AG04449 (cell line): ENCODE measurements at regions not wholly inside any gene's neighbourhood (a gene's known extent, or its start where the extent isn't known, plus 50 kb on each side); places are given as distances from the start of the nearest gene placed in this dataset.
"Not testable (repeated sequence)": the region's sequence is repeated elsewhere in the genome, so short reads cannot be mapped to it uniquely, and the experiment has no call there.

ENCODE experiments used
- CTCF ChIA-PET: fragments of 350-600 bp; formaldehyde crosslinking; extraction: SDS; loops from one replicate; lab custom pipeline; 2021; ENCODE audit warnings: antibody characterized with exemption; lab: Yijun Ruan, JAX
- POLR2A ChIA-PET: fragments of 400-600, 350-600 bp; formaldehyde crosslinking; extraction: SDS; loops from one replicate; lab custom pipeline; 2020; ENCODE audit warnings: antibody characterized with exemption, inconsistent platforms; lab: Yijun Ruan, JAX
- DNase-seq: peaks from one replicate; pipeline ENCODE4 v3.0.0-alpha.2; 2010; ENCODE audit warnings: low read depth, low spot score
- H3K4me3 ChIP-seq: 2 replicates; pipeline ENCODE4 v1.5.1; 2011; ENCODE audit warnings: low read depth, mild to moderate bottlenecking, control low read depth, low read length
- CTCF ChIP-seq: IDR thresholded peaks from one replicate; pipeline ENCODE4 v1.5.1; 2011; ENCODE audit warnings: mild to moderate bottlenecking, moderate library complexity, low read length, control low read depth, inconsistent platforms; ENCODE audit not compliant: insufficient read depth; ENCODE audit errors: missing control alignments

GRCh38 chr4:171521726-171522125 lies 291.5 kb upstream of the GALNTL6 start:
- no peak overlapping the region for H3K4me3 ChIP-seq
- DNase-seq = no peak
- ChIA-PET POLR2A (no interaction called here), CTCF (no interaction called here)
- TF ChIP-seq CTCF = no peak

- no peak for DNase-seq
- no peak for TF ChIP-seq CTCF
- ChIA-PET POLR2A (no interaction called here), CTCF (no interaction called here)
- no peak overlapping the region for H3K4me3 ChIP-seq
Observed at GRCh38 chr4:171519457-171519856, 293.7 kb upstream of the GALNTL6 start.

- POLR2A ChIA-PET = no interaction called here
- TF ChIP-seq CTCF = no peak
- no peak for DNase-seq
- CTCF ChIA-PET = no interaction called here
- no peak overlapping the region for H3K4me3 ChIP-seq
Observed at GRCh38 chr4:171517883-171518282, 295.3 kb upstream of the GALNTL6 start.

GRCh38 chr4:171516694-171517093 lies 296.5 kb upstream of the GALNTL6 start:
- no peak overlapping the region for H3K4me3 ChIP-seq
- TF ChIP-seq CTCF = no peak
- DNase-seq = no peak
- ChIA-PET CTCF (no interaction called here), POLR2A (no interaction called here)

GRCh38 chr4:171484681-171485080 lies 328.5 kb upstream of the GALNTL6 start:
- H3K4me3 ChIP-seq = no peak overlapping the region
- TF ChIP-seq CTCF = no peak
- ChIA-PET CTCF (no interaction called here), POLR2A (no interaction called here)
- DNase-seq = no peak

GRCh38 chr4:171478181-171478580 lies 335.0 kb upstream of the GALNTL6 start:
- ChIA-PET POLR2A (no interaction called here), CTCF (no interaction called here)
- H3K4me3 ChIP-seq = no peak overlapping the region
- no peak for DNase-seq
- TF ChIP-seq CTCF = no peak

GRCh38 chr4:171475111-171475510 lies 338.1 kb upstream of the GALNTL6 start:
- DNase-seq, POLR2A ChIA-PET, H3K4me3 ChIP-seq, CTCF ChIA-PET: not testable (repeated sequence)
